ENCODE measurements at regions not wholly inside any gene's neighbourhood (a gene's known extent, or its start where the extent isn't known, plus 50 kb on each side); places are given as distances from the start of the nearest gene placed in this dataset.

- TF ChIP-seq CREB5 (CRISPR knock-in tag; IDR thresholded peaks at IDR 0.05; ENCODE audit: low read depth) (no peak), ZNF70 (CRISPR knock-in tag; IDR thresholded peaks at IDR 0.05) (no peak), ZNF8 (CRISPR knock-in tag; IDR thresholded peaks at IDR 0.05) (no peak), GLIS3 (CRISPR knock-in tag; IDR thresholded peaks at IDR 0.05) (no peak), ZFP30 (CRISPR knock-in tag; IDR thresholded peaks at IDR 0.05) (no peak), CSRNP3 (CRISPR knock-in tag; IDR thresholded peaks at IDR 0.05) (no peak)
Measured at GRCh38 chr5:155366096-155366495, 352.5 kb downstream of the KIF4B start (continued).

- ATAC-seq = no peak
- no peak for TF ChIP-seq CSDC2 (CRISPR knock-in tag; IDR thresholded peaks at IDR 0.05)
- no peak for TF ChIP-seq RARB (CRISPR knock-in tag; IDR thresholded peaks at IDR 0.05)
- no peak for TF ChIP-seq ZFP3 (CRISPR knock-in tag; IDR thresholded peaks at IDR 0.05)
- TF ChIP-seq CREB5 (CRISPR knock-in tag; IDR thresholded peaks at IDR 0.05; ENCODE audit: low read depth) = no peak
- no peak for TF ChIP-seq GLIS3 (CRISPR knock-in tag; IDR thresholded peaks at IDR 0.05)
- no peak for TF ChIP-seq TOX (CRISPR knock-in tag; IDR thresholded peaks at IDR 0.05; ENCODE audit: borderline replicate concordance)
- no peak for TF ChIP-seq TSHZ2 (CRISPR knock-in tag; IDR thresholded peaks at IDR 0.05)
- no peak for TF ChIP-seq ISL1 (CRISPR knock-in tag; IDR thresholded peaks at IDR 0.05)
- TF ChIP-seq ZNF70 (CRISPR knock-in tag; IDR thresholded peaks at IDR 0.05) = no peak
- TF ChIP-seq BACH2 (CRISPR knock-in tag; IDR thresholded peaks at IDR 0.05; ENCODE audit: borderline replicate concordance) = no peak
- TF ChIP-seq ARNTL (CRISPR knock-in tag; IDR thresholded peaks at IDR 0.05; ENCODE audit: borderline replicate concordance, low read depth) = no peak
- TF ChIP-seq PPARA (CRISPR knock-in tag; IDR thresholded peaks at IDR 0.05; ENCODE audit: borderline replicate concordance) = no peak
- TF ChIP-seq TCF4 (CRISPR knock-in tag; IDR thresholded peaks at IDR 0.05; ENCODE audit: borderline replicate concordance) = no peak
- TF ChIP-seq ESRRG (CRISPR knock-in tag; IDR thresholded peaks at IDR 0.05) = no peak
- no peak for TF ChIP-seq ZNF565 (CRISPR knock-in tag; conservative IDR thresholded peaks at IDR 0.05; ENCODE audit: low read depth)
- no peak for TF ChIP-seq CSRNP3 (CRISPR knock-in tag; IDR thresholded peaks at IDR 0.05)
- TF ChIP-seq OSR1 (CRISPR knock-in tag; IDR thresholded peaks at IDR 0.05) = no peak
- TF ChIP-seq SNAI2 (CRISPR knock-in tag; IDR thresholded peaks at IDR 0.05) = no peak
- no peak for TF ChIP-seq ZC3H10 (CRISPR knock-in tag; IDR thresholded peaks at IDR 0.05)
Measured at GRCh38 chr5:155367841-155368240, 354.3 kb downstream of the KIF4B start.

- no peak for ATAC-seq
- TF ChIP-seq OSR1 (CRISPR knock-in tag; IDR thresholded peaks at IDR 0.05) (no peak), ZFP3 (CRISPR knock-in tag; IDR thresholded peaks at IDR 0.05) (no peak), RARB (CRISPR knock-in tag; IDR thresholded peaks at IDR 0.05) (no peak), ZNF8 (CRISPR knock-in tag; IDR thresholded peaks at IDR 0.05) (no peak), PATZ1 (CRISPR knock-in tag; IDR thresholded peaks at IDR 0.05; ENCODE audit: borderline replicate concordance) (no peak), ZNF565 (CRISPR knock-in tag; conservative IDR thresholded peaks at IDR 0.05; ENCODE audit: low read depth) (no peak), ZC3H10 (CRISPR knock-in tag; IDR thresholded peaks at IDR 0.05) (no peak), ESRRG (CRISPR knock-in tag; IDR thresholded peaks at IDR 0.05) (no peak), ARNTL (CRISPR knock-in tag; IDR thresholded peaks at IDR 0.05; ENCODE audit: borderline replicate concordance, low read depth) (no peak), TOX (CRISPR knock-in tag; IDR thresholded peaks at IDR 0.05; ENCODE audit: borderline replicate concordance) (no peak), ZNF70 (CRISPR knock-in tag; IDR thresholded peaks at IDR 0.05) (no peak), TCF4 (CRISPR knock-in tag; IDR thresholded peaks at IDR 0.05; ENCODE audit: borderline replicate concordance) (no peak), CSDC2 (CRISPR knock-in tag; IDR thresholded peaks at IDR 0.05) (no peak), GLIS3 (CRISPR knock-in tag; IDR thresholded peaks at IDR 0.05) (no peak), ISL1 (CRISPR knock-in tag; IDR thresholded peaks at IDR 0.05) (no peak), CSRNP3 (CRISPR knock-in tag; IDR thresholded peaks at IDR 0.05) (no peak), PPARA (CRISPR knock-in tag; IDR thresholded peaks at IDR 0.05; ENCODE audit: borderline replicate concordance) (no peak), POU6F1 (CRISPR knock-in tag; IDR thresholded peaks at IDR 0.05; ENCODE audit: borderline replicate concordance, low read depth) (no peak), ZFP30 (CRISPR knock-in tag; IDR thresholded peaks at IDR 0.05) (no peak)
Measured at GRCh38 chr5:155368490-155368889, 354.9 kb downstream of the KIF4B start.

Measured in SK-N-SH treated with all-trans-retinoic acid at 6 μM for 48 hours (cell line).